ENCODE measurements at regions not wholly inside any gene's neighbourhood (a gene's known extent, or its start where the extent isn't known, plus 50 kb on each side); places are given as distances from the start of the nearest gene placed in this dataset.

- Mint-ChIP-seq H3K9me3 (peaks cover 0 to 9% (median 0%) of the 10 kb centered on the region in 7 donors), H3K27me3 (no peaks in the 10 kb centered on the region), H3K27ac (no peak overlapping the region), H3K36me3 (no peaks in the 10 kb centered on the region), H3K4me1 (no peaks in the 10 kb centered on the region), H3K4me3 (no peak overlapping the region)
- no peak for DNase-seq
- no peak for ATAC-seq (ENCODE audit: low read depth in 2 of 2)
Measured at GRCh38 chr10:130553826-130554225, 417.6 kb downstream of the GLRX3 start.

GRCh38 chr10:130554701-130555410 lies 418.7 kb downstream of the GLRX3 start:
- H3K27me3 Mint-ChIP-seq, result no peaks in the 10 kb centered on the region
- peaks cover 0 to 9% (median 0%) of the 10 kb centered on the region in 7 donors for H3K9me3 Mint-ChIP-seq
- no peak overlapping the region for H3K27ac Mint-ChIP-seq
- no peaks in the 10 kb centered on the region for H3K36me3 Mint-ChIP-seq
- H3K4me1 Mint-ChIP-seq, result no peaks in the 10 kb centered on the region
- peak overlapping the region in 1 of 8 donors; percentile 29 for H3K4me3 Mint-ChIP-seq
- ATAC-seq (ENCODE audit: low read depth in 2 of 2) (no peak), DNase-seq (no peak)

- H3K27ac Mint-ChIP-seq, result no peak overlapping the region
- no peak for DNase-seq
- no peak overlapping the region for H3K4me3 Mint-ChIP-seq
Measured at GRCh38 chr10:130555411-130555750, 419.2 kb downstream of the GLRX3 start.

GRCh38 chr10:130557181-130557845 lies 421.1 kb downstream of the GLRX3 start:
- Mint-ChIP-seq H3K4me3 (no peak overlapping the region), H3K9me3 (peaks cover 0 to 9% (median 0%) of the 10 kb centered on the region in 7 donors), H3K36me3 (no peaks in the 10 kb centered on the region), H3K27ac (peak overlapping the region in 1 of 6 donors; percentile 44), H3K4me1 (no peaks in the 10 kb centered on the region), H3K27me3 (no peaks in the 10 kb centered on the region)
- ATAC-seq (ENCODE audit: low read depth in 2 of 2) (no peak), DNase-seq (no peak)

More at GRCh38 chr10:130555411-130555750, 419.2 kb downstream of the GLRX3 start:
- Mint-ChIP-seq H3K27me3 (no peaks in the 10 kb centered on the region), H3K4me1 (no peaks in the 10 kb centered on the region), H3K9me3 (peaks cover 0 to 9% (median 0%) of the 10 kb centered on the region in 7 donors), H3K36me3 (no peaks in the 10 kb centered on the region)
- ATAC-seq (ENCODE audit: low read depth in 2 of 2), result no peak

GRCh38 chr10:130558746-130559546 lies 422.8 kb downstream of the GLRX3 start:
- no peaks in the 10 kb centered on the region for H3K27me3 Mint-ChIP-seq
- no peaks in the 10 kb centered on the region for H3K36me3 Mint-ChIP-seq
- peaks cover 0 to 5% (median 0%) of the 10 kb centered on the region in 7 donors for H3K9me3 Mint-ChIP-seq
- DNase-seq (no peak), ATAC-seq (ENCODE audit: low read depth in 2 of 2) (no peak)
- H3K27ac Mint-ChIP-seq, result no peak overlapping the region
- no peaks in the 10 kb centered on the region for H3K4me1 Mint-ChIP-seq
- no peak overlapping the region for H3K4me3 Mint-ChIP-seq

- ATAC-seq (ENCODE audit: low read depth in 2 of 2), result no peak
- Mint-ChIP-seq H3K4me3 (no peak overlapping the region), H3K36me3 (no peaks in the 10 kb centered on the region), H3K27me3 (no peaks in the 10 kb centered on the region), H3K27ac (no peak overlapping the region), H3K4me1 (peaks cover 0 to 4% (median 0%) of the 10 kb centered on the region in 3 donors), H3K9me3 (peaks cover 0 to 11% (median 0%) of the 10 kb centered on the region in 7 donors)
- no peak for DNase-seq
Measured at GRCh38 chr10:130559547-130559880, 423.3 kb downstream of the GLRX3 start.

- Mint-ChIP-seq H3K27ac (peak overlapping the region in 1 of 6 donors; percentile 68), H3K4me3 (no peak overlapping the region), H3K36me3 (no peaks in the 10 kb centered on the region), H3K4me1 (peaks cover 0 to 4% (median 0%) of the 10 kb centered on the region in 3 donors), H3K9me3 (peaks cover 0 to 10% (median 0%) of the 10 kb centered on the region in 7 donors), H3K27me3 (no peaks in the 10 kb centered on the region)
- ATAC-seq (ENCODE audit: low read depth in 2 of 2), result no peak
- DNase-seq, result no peak
Measured at GRCh38 chr10:130560116-130560515, 423.9 kb downstream of the GLRX3 start.

- H3K27ac Mint-ChIP-seq, result no peak overlapping the region
- H3K27me3 Mint-ChIP-seq, result no peaks in the 10 kb centered on the region
- no peaks in the 10 kb centered on the region for H3K36me3 Mint-ChIP-seq
- H3K4me3 Mint-ChIP-seq, result no peak overlapping the region
- ATAC-seq (ENCODE audit: low read depth in 2 of 2) (no peak), DNase-seq (no peak)
- peaks cover 0 to 4% (median 0%) of the 10 kb centered on the region in 3 donors for H3K4me1 Mint-ChIP-seq
- H3K9me3 Mint-ChIP-seq, result peaks cover 0 to 6% (median 0%) of the 10 kb centered on the region in 7 donors
Measured at GRCh38 chr10:130560573-130560972, 424.4 kb downstream of the GLRX3 start.

GRCh38 chr10:130561681-130562080 lies 425.5 kb downstream of the GLRX3 start:
- H3K9me3 Mint-ChIP-seq, result peaks cover 0 to 6% (median 0%) of the 10 kb centered on the region in 7 donors
- peak overlapping the region in 1 of 6 donors; percentile 54 for H3K27ac Mint-ChIP-seq
- no peaks in the 10 kb centered on the region for H3K36me3 Mint-ChIP-seq
- H3K27me3 Mint-ChIP-seq, result no peaks in the 10 kb centered on the region
- H3K4me1 Mint-ChIP-seq, result peaks cover 0 to 4% (median 0%) of the 10 kb centered on the region in 3 donors
- no peak overlapping the region for H3K4me3 Mint-ChIP-seq
- DNase-seq (no peak), ATAC-seq (ENCODE audit: low read depth in 2 of 2) (no peak)

- no peak for ATAC-seq (ENCODE audit: low read depth in 2 of 2)
- Mint-ChIP-seq H3K36me3 (no peaks in the 10 kb centered on the region), H3K9me3 (peaks cover 0 to 9% (median 3%) of the 10 kb centered on the region in 7 donors), H3K4me3 (peak overlapping the region in 1 of 8 donors; percentile 42), H3K4me1 (peaks cover 0 to 4% (median 0%) of the 10 kb centered on the region in 3 donors), H3K27me3 (no peaks in the 10 kb centered on the region), H3K27ac (no peak overlapping the region)
- no peak for DNase-seq
Measured at GRCh38 chr10:130567011-130567410, 430.8 kb downstream of the GLRX3 start.

- ATAC-seq (ENCODE audit: low read depth in 2 of 2), result no peak
- H3K4me3 Mint-ChIP-seq, result peak overlapping the region in 1 of 8 donors; percentile 42
Measured at GRCh38 chr10:130567436-130567835, 431.2 kb downstream of the GLRX3 start.

GRCh38 chr10:130568246-130568645 lies 432.1 kb downstream of the GLRX3 start:
- Mint-ChIP-seq H3K27ac (no peak overlapping the region), H3K36me3 (no peaks in the 10 kb centered on the region), H3K4me3 (no peak overlapping the region), H3K4me1 (peaks cover 0 to 4% (median 0%) of the 10 kb centered on the region in 3 donors), H3K27me3 (no peaks in the 10 kb centered on the region), H3K9me3 (peaks cover 0 to 9% (median 3%) of the 10 kb centered on the region in 7 donors)
- DNase-seq (no peak), ATAC-seq (ENCODE audit: low read depth in 2 of 2) (no peak)

More at GRCh38 chr10:130567436-130567835, 431.2 kb downstream of the GLRX3 start:
- peaks cover 0 to 4% (median 0%) of the 10 kb centered on the region in 3 donors for H3K4me1 Mint-ChIP-seq
- no peaks in the 10 kb centered on the region for H3K36me3 Mint-ChIP-seq
- no peak overlapping the region for H3K27ac Mint-ChIP-seq
- H3K27me3 Mint-ChIP-seq, result no peaks in the 10 kb centered on the region
- DNase-seq, result no peak
- H3K9me3 Mint-ChIP-seq, result peaks cover 0 to 9% (median 3%) of the 10 kb centered on the region in 7 donors

- H3K27me3 Mint-ChIP-seq, result peaks cover 0 to 4% (median 0%) of the 10 kb centered on the region in 3 donors
- ATAC-seq (ENCODE audit: low read depth in 2 of 2), result no peak
- H3K36me3 Mint-ChIP-seq, result no peaks in the 10 kb centered on the region
- H3K9me3 Mint-ChIP-seq, result peaks cover 0 to 6% (median 3%) of the 10 kb centered on the region in 7 donors
- DNase-seq, result no peak
- H3K4me3 Mint-ChIP-seq, result no peak overlapping the region
- no peaks in the 10 kb centered on the region for H3K4me1 Mint-ChIP-seq
- no peak overlapping the region for H3K27ac Mint-ChIP-seq
Measured at GRCh38 chr10:130570074-130570473, 433.9 kb downstream of the GLRX3 start.
